AG09309 (cell line): ENCODE measurements at regions not wholly inside any gene's neighbourhood (a gene's known extent, or its start where the extent isn't known, plus 50 kb on each side); places are given as distances from the start of the nearest gene placed in this dataset.

Source experiments
- DNase-seq: peaks from one replicate; pipeline ENCODE4 v3.0.0-alpha.2; 2010; ENCODE audit warnings: low read depth
- H3K4me3 ChIP-seq: 2 replicates; pipeline ENCODE4 v1.5.1; 2011; ENCODE audit warnings: mild to moderate bottlenecking, low read depth, low read length, moderate library complexity; ENCODE audit not compliant: control insufficient read depth
- CTCF ChIP-seq: IDR thresholded peaks from 2 replicates; pipeline ENCODE4 v1.5.1; 2011; ENCODE audit warnings: mild to moderate bottlenecking, low read depth, low read length, inconsistent platforms; ENCODE audit not compliant: insufficient read depth, control insufficient read depth; ENCODE audit errors: missing control alignments

GRCh38 chr1:38113159-38113666 is 66.6 kb upstream of the POU3F1 start:
- no peak for TF ChIP-seq CTCF
- DNase-seq: no peak

GRCh38 chr1:38111589-38111988 is 65.0 kb upstream of the POU3F1 start:
- no peak for TF ChIP-seq CTCF

More at GRCh38 chr1:38113159-38113666, 66.6 kb upstream of the POU3F1 start:
- H3K4me3 ChIP-seq: no peak overlapping the region

GRCh38 chr1:38105267-38105666 is 58.7 kb upstream of the POU3F1 start:
- no peak for DNase-seq
- no peak for TF ChIP-seq CTCF
- H3K4me3 ChIP-seq: no peak overlapping the region

More at GRCh38 chr1:38111589-38111988, 65.0 kb upstream of the POU3F1 start:
- no peak overlapping the region for H3K4me3 ChIP-seq
- no peak for DNase-seq

- no peak for DNase-seq
- H3K4me3 ChIP-seq: no peak overlapping the region
- no peak for TF ChIP-seq CTCF
Measured at GRCh38 chr1:38102636-38103035, 56.0 kb upstream of the POU3F1 start.

GRCh38 chr1:38101037-38101785 is 54.6 kb upstream of the POU3F1 start:
- H3K4me3 ChIP-seq: no peak overlapping the region
- no peak for DNase-seq
- TF ChIP-seq CTCF: no peak

- TF ChIP-seq CTCF: no peak
- DNase-seq: no peak
Measured at GRCh38 chr1:38098101-38098847, 51.7 kb upstream of the POU3F1 start.

More at GRCh38 chr1:38098101-38098847, 51.7 kb upstream of the POU3F1 start:
- no peak overlapping the region for H3K4me3 ChIP-seq
